ENCODE measurements at regions not wholly inside any gene's neighbourhood (a gene's known extent, or its start where the extent isn't known, plus 50 kb on each side); places are given as distances from the start of the nearest gene placed in this dataset.
"Not testable (repeated sequence)": the region's sequence is repeated elsewhere in the genome, so short reads cannot be mapped to it uniquely, and the experiment has no call there.

DNA sequence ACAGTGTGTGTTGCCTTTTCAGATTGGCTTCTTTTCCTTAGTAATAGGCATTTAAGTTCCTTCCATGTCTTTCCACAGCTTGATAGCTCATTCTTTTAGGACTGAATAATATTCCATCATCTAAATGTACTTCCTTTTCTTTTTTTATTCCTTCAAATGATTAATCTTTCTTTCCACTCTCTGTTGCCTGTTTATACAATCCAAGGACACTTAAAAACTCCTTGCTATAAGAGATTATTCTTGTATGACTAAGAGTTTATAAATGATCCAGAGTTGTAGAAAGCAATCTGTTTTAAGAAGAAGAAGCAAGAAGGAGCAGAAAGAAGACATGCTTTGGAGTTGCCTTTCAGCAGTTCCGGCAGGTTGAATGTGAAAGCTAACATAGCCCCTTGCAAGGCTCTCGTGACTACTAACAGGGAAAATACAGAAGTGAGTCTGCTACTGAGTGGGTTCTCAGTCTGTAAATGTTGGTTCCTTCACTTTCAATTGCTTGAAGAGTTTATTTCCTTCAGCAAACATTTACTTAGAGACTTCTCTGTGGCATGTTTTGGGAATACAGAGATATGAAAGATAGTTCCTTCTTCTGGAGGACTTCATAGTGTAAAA is 123.0 kb downstream of the PMAIP1 start:
- Histone ChIP-seq H3K9ac (ENCODE audit: low read depth in 2 of 2, low read length in 2 of 2) (no peak overlapping the region), H3K36me3 (no peaks in the 10 kb centered on the region), H3K4me3 (no peak overlapping the region), H3K27me3 (no peaks in the 10 kb centered on the region), H3K9me3 (no peaks in the 10 kb centered on the region), H3K4me1 (no peaks in the 10 kb centered on the region), H3K27ac (no peak overlapping the region)
- intact Hi-C loops (cut with DNase I): no loop called here
- TF ChIP-seq, protein P1, sequence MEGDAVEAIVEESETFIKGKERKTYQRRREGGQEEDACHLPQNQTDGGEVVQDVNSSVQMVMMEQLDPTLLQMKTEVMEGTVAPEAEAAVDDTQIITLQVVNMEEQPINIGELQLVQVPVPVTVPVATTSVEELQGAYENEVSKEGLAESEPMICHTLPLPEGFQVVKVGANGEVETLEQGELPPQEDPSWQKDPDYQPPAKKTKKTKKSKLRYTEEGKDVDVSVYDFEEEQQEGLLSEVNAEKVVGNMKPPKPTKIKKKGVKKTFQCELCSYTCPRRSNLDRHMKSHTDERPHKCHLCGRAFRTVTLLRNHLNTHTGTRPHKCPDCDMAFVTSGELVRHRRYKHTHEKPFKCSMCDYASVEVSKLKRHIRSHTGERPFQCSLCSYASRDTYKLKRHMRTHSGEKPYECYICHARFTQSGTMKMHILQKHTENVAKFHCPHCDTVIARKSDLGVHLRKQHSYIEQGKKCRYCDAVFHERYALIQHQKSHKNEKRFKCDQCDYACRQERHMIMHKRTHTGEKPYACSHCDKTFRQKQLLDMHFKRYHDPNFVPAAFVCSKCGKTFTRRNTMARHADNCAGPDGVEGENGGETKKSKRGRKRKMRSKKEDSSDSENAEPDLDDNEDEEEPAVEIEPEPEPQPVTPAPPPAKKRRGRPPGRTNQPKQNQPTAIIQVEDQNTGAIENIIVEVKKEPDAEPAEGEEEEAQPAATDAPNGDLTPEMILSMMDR (IDR thresholded peaks at IDR 0.05): no peak
- DNase-seq: no peak

- H3K36me3 ChIP-seq: no peaks in the 10 kb centered on the region
- no peaks in the 10 kb centered on the region for H3K4me1 ChIP-seq
- H3K9me3 ChIP-seq: no peaks in the 10 kb centered on the region
- no peak for DNase-seq
- H3K9ac ChIP-seq (ENCODE audit: low read depth in 2 of 2, low read length in 2 of 2): no peak overlapping the region
- no peak overlapping the region for H3K4me3 ChIP-seq
- H3K27me3 ChIP-seq: no peaks in the 10 kb centered on the region
- intact Hi-C loops (cut with DNase I): no loop called here
- H3K27ac ChIP-seq: no peak overlapping the region
- TF ChIP-seq, protein P1 (IDR thresholded peaks at IDR 0.05): no peak
These were observed 121.8 kb downstream of the PMAIP1 start for GRCh38 chr18:60021556-60021955.

GRCh38 chr18:60020107-60020925 is 120.5 kb downstream of the PMAIP1 start:
- no peaks in the 10 kb centered on the region for H3K36me3 ChIP-seq
- no peak overlapping the region for H3K27ac ChIP-seq
- H3K4me1 ChIP-seq: no peaks in the 10 kb centered on the region
- intact Hi-C loops (cut with DNase I): no loop called here
- no peak overlapping the region for H3K9ac ChIP-seq (ENCODE audit: low read depth in 2 of 2, low read length in 2 of 2)
- TF ChIP-seq, protein P1 (IDR thresholded peaks at IDR 0.05): no peak
- H3K4me3 ChIP-seq: no peak overlapping the region
- no peaks in the 10 kb centered on the region for H3K9me3 ChIP-seq
- no peaks in the 10 kb centered on the region for H3K27me3 ChIP-seq
- no peak for DNase-seq

DNA sequence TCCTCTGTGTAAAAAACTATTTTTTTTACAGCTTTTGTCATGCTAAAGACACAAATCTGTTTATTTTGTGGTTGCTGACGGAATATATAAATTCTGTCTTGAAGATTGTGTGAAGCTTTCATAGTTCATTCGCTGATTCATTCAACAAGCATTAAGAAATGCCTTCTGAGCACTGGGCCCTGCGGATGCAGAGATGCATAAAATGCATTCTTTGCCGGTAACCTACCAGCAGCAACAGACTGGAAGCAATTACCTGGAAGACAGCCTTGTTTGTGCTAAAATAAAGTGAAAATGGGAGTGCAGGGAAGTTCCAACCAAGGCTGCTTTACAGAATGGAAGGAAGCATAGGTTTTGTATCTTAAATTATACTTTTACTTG is 119.7 kb downstream of the PMAIP1 start:
- intact Hi-C loops (cut with DNase I): no loop called here
- no peaks in the 10 kb centered on the region for H3K4me1 ChIP-seq
- DNase-seq: no peak
- H3K4me3 ChIP-seq: no peak overlapping the region
- H3K27me3 ChIP-seq: no peaks in the 10 kb centered on the region
- H3K9ac ChIP-seq (ENCODE audit: low read depth in 2 of 2, low read length in 2 of 2): no peak overlapping the region
- H3K27ac ChIP-seq: no peak overlapping the region
- H3K9me3 ChIP-seq: no peaks in the 10 kb centered on the region
- TF ChIP-seq, protein P1 (IDR thresholded peaks at IDR 0.05): no peak
- H3K36me3 ChIP-seq: no peaks in the 10 kb centered on the region

DNA sequence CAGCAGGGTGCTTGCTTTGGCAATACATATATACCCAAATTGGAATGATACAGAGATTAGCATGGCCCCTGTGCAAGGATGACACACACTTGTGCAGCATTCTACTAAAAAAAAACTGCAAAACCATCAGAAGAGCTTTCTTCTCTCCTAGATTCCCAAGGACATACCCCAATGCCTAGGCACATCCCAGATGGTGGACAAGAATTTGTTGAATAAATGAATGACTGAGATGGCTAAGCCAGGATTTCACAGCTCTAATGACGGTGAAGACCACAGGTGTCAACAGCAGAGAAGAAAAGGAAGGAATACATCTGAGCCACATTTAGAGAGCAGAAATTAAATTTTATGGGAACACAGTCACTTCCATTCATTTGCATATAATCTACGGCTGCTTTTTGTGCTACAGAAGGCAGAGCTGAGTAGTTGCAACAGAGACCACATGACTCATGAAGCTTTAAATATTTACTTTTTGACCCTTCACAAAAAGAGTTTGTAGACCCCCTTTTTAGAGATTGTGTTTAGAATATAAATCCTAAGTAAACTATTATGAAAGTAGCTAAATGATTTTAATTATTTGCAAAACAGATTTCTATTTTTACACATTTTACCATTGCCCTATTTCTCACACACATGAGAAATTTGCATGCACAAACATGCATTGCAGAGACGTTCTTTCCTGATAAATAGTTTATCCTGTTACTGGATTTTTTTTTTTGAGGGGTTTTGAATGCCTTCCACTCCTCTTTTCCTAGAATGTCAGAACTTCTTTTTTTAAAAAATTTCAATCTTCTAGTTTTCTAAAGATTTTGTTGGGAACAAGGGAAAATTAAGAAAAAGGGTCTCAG is 119.0 kb downstream of the PMAIP1 start:
- no peaks in the 10 kb centered on the region for H3K4me1 ChIP-seq
- H3K36me3 ChIP-seq: no peaks in the 10 kb centered on the region
- no peaks in the 10 kb centered on the region for H3K27me3 ChIP-seq
- intact Hi-C loops (cut with DNase I): no loop called here
- no peak overlapping the region for H3K27ac ChIP-seq
- no peak overlapping the region for H3K9ac ChIP-seq (ENCODE audit: low read depth in 2 of 2, low read length in 2 of 2)
- no peak for DNase-seq
- no peak overlapping the region for H3K4me3 ChIP-seq
- no peaks in the 10 kb centered on the region for H3K9me3 ChIP-seq
- TF ChIP-seq, protein P1 (IDR thresholded peaks at IDR 0.05): no peak

DNA sequence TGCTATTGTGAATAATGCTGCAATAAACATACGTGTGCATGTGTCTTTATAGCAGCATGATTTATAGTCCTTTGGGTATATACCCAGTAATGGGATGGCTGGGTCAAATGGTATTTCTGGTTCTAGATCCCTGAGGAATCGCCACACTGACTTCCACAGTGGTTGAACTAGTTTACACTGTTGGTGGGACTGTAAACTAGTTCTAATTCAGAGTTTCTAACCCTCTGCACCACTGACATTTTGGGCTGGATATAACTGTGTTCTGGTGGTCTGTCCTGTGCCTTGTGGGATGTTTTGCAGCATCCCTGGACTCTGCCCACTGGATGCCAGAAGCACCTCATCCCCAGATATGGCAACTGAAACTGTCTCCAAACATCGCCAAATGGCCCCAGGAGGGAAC is 118.3 kb downstream of the PMAIP1 start:
- H3K9me3 ChIP-seq; H3K36me3 ChIP-seq; H3K4me3 ChIP-seq; H3K27ac ChIP-seq; intact Hi-C loops (cut with DNase I); DNase-seq; H3K4me1 ChIP-seq; H3K27me3 ChIP-seq; H3K9ac ChIP-seq (ENCODE audit: low read depth in 2 of 2, low read length in 2 of 2): not testable (repeated sequence)
